ENCODE measurements at regions not wholly inside any gene's neighbourhood (a gene's known extent, or its start where the extent isn't known, plus 50 kb on each side); places are given as distances from the start of the nearest gene placed in this dataset.

GRCh38 chr10:58972576-58973234 is 203.7 kb upstream of the PHYHIPL start:
- intact Hi-C loops (cut with micrococcal nuclease) (no loop called here), dilution Hi-C loops (cut with MboI; ENCODE audit: extremely low pct_ligation_motif_present, low sequenced_read_pairs) (no loop called here)
- Histone ChIP-seq H3K4me3 (replicated peaks in 1 of 3; ENCODE audit: insufficient read depth in 1 of 3, low read depth in 1 of 3, low read length in 3 of 3) (no peak overlapping the region), H3K9ac (replicated peaks; ENCODE audit: extremely low read depth, insufficient read depth, low read length) (no peak overlapping the region), H2AFZ (ENCODE audit: low read depth, low read length) (no peak overlapping the region), H3K9me3 (replicated peaks; ENCODE audit: control insufficient read depth, insufficient read depth, low read length) (no peaks in the 10 kb centered on the region), H3K27me3 (ENCODE audit: control insufficient read depth in 2 of 2, insufficient read depth in 2 of 2, low read length in 2 of 2) (no peaks in the 10 kb centered on the region), H3K27ac (ENCODE audit: insufficient read depth, low read depth, low read length) (no peak overlapping the region), H4K20me1 (replicated peaks; ENCODE audit: control insufficient read depth, extremely low read depth, insufficient read depth, low read length) (no peaks in the 10 kb centered on the region), H3K36me3 (ENCODE audit: control insufficient read depth in 2 of 2, extremely low read depth in 1 of 2, insufficient read depth in 2 of 2, low read length in 2 of 2) (no peaks in the 10 kb centered on the region), H3K79me2 (ENCODE audit: control insufficient read depth, insufficient read depth, low read length) (no peaks in the 10 kb centered on the region), H3K9me1 (replicated peaks; ENCODE audit: control insufficient read depth, extremely low read depth, insufficient read depth, low read length) (no peaks in the 10 kb centered on the region), H3K4me1 (ENCODE audit: control insufficient read depth, extremely low read depth, insufficient read depth, low read length) (no peaks in the 10 kb centered on the region), H3K4me2 (ENCODE audit: insufficient read depth, low read length) (no peak overlapping the region)
- DNase-seq (ENCODE audit: low read depth, low spot score) (no peak), FAIRE-seq (no peak)
- CTCF ChIA-PET: no interaction called here
- no TSS peak for BruUV-seq (replicated peaks)
- POLR2A ChIA-PET: no interaction called here
- TF ChIP-seq EZH2 (IDR thresholded peaks at IDR 0.05; ENCODE audit: borderline replicate concordance, low read depth, low read length, severe bottlenecking) (no peak), MYC (IDR thresholded peaks at IDR 0.05; ENCODE audit: low read depth, low read length) (no peak), GATA2 (IDR thresholded peaks at IDR 0.05; ENCODE audit: insufficient read depth, insufficient read length, low read depth, low read length) (no peak), MAX (IDR thresholded peaks at IDR 0.05; ENCODE audit: insufficient read depth, insufficient read length) (no peak), POLR2AphosphoS5 (IDR thresholded peaks at IDR 0.05; ENCODE audit: insufficient read depth, low read depth, low read length) (no peak), JUN (IDR thresholded peaks at IDR 0.05; ENCODE audit: borderline replicate concordance, insufficient read depth, insufficient read length, low read depth) (no peak), FOS (IDR thresholded peaks at IDR 0.05; ENCODE audit: borderline replicate concordance, insufficient read depth, low read length) (no peak), POLR2A (IDR thresholded peaks at IDR 0.05; ENCODE audit: low read depth, low read length) (no peak), CTCF (IDR thresholded peaks at IDR 0.05; ENCODE audit: extremely low read depth in 1 of 2, insufficient read depth in 1 of 2, low read depth in 1 of 2, low read length in 2 of 2) (no peak)

Measured in endothelial cell of umbilical vein (primary cell).